ENCODE measurements at regions not wholly inside any gene's neighbourhood (a gene's known extent, or its start where the extent isn't known, plus 50 kb on each side); places are given as distances from the start of the nearest gene placed in this dataset.
"Not testable (repeated sequence)": the region's sequence is repeated elsewhere in the genome, so short reads cannot be mapped to it uniquely, and the experiment has no call there.

DNA sequence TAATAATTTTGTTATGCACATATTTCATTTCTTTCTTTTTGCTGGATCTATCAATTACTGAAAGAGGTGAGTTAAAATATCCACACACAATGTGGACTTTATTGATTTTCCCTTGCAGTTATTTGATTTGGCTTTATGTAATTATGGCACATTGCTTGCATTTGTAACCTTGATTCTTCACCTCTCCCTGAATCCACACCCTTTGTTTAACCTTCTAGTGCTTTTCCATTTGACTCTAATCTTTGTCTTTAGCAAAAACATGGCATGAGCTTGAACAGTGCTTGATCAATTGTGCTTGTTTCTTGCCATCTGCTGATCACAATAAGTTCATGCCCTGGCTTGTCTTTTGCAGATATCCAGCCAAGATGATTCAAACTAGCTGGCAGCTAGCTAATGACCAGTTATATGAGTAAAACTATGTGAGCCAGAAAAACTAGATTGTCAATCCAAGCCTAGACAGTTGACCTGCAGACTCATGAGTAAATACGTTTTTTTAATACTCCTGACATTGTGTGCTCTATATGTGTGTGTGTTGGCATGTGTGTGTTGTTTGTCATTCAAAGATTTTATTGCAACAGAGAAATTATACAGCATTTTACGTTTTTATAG, 899.2 kb downstream of the NCAM2 start:
- Histone ChIP-seq H3K27ac (ENCODE audit: low read length) (no peak overlapping the region), H3K9me2 (replicated peaks; ENCODE audit: insufficient read depth, low read length) (no peaks in the 10 kb centered on the region), H4K20me1 (ENCODE audit: insufficient read depth, low read depth, low read length) (no peaks in the 10 kb centered on the region), H3K27me3 (ENCODE audit: low read length) (no peaks in the 10 kb centered on the region), H3K4me1 (ENCODE audit: low read length) (no peaks in the 10 kb centered on the region), H3K9ac (ENCODE audit: low read length) (no peak overlapping the region), H3K36me3 (ENCODE audit: insufficient read depth, low read length) (no peaks in the 10 kb centered on the region), H2AFZ (ENCODE audit: low read length) (no peak overlapping the region), H3K4me2 (ENCODE audit: low read depth, low read length, poor library complexity, severe bottlenecking) (no peak overlapping the region), H3K4me3 (ENCODE audit: low read length) (no peak overlapping the region), H3K9me3 (ENCODE audit: low read length) (peaks cover 34% of the 10 kb centered on the region), H3K79me2 (ENCODE audit: low read length) (no peaks in the 10 kb centered on the region)
- DNase-seq, result no peak

GRCh38 chr21:21898801-21899200, 900.6 kb downstream of the NCAM2 start:
- Histone ChIP-seq H4K20me1 (ENCODE audit: insufficient read depth, low read depth, low read length) (no peaks in the 10 kb centered on the region), H3K4me1 (ENCODE audit: low read length) (no peaks in the 10 kb centered on the region), H3K4me2 (ENCODE audit: low read depth, low read length, poor library complexity, severe bottlenecking) (no peak overlapping the region), H3K27me3 (ENCODE audit: low read length) (no peaks in the 10 kb centered on the region), H3K9me3 (ENCODE audit: low read length) (peaks cover 26% of the 10 kb centered on the region), H2AFZ (ENCODE audit: low read length) (no peak overlapping the region), H3K36me3 (ENCODE audit: insufficient read depth, low read length) (no peaks in the 10 kb centered on the region), H3K4me3 (ENCODE audit: low read length) (no peak overlapping the region), H3K27ac (ENCODE audit: low read length) (no peak overlapping the region), H3K9me2 (replicated peaks; ENCODE audit: insufficient read depth, low read length) (no peaks in the 10 kb centered on the region), H3K79me2 (ENCODE audit: low read length) (no peaks in the 10 kb centered on the region), H3K9ac (ENCODE audit: low read length) (no peak overlapping the region)
- no peak for DNase-seq

DNA sequence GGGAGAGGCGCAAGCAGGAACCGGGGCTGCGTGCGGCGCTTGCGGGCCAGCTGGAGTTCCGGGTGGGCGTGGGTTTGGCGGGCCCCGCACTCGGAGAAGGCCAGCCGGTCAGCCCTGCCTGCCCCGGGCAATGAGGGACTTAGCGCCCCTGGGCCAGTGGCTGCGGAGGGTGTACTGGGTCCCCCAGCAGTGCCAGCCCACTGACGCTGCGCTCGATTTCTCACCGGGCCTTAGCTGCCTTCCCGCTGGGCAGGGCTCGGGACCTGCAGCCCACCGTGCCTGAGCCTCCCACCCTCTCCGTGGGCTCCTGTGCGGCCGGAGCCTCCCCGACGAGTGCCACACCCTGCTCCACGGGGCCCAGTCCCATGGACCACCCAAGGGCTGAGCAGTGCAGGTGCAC, 904.2 kb downstream of the NCAM2 start:
- not testable (repeated sequence) for H3K9ac ChIP-seq (ENCODE audit: low read length); H3K79me2 ChIP-seq (ENCODE audit: low read length); H3K4me1 ChIP-seq (ENCODE audit: low read length); H4K20me1 ChIP-seq (ENCODE audit: insufficient read depth, low read depth, low read length); H3K27me3 ChIP-seq (ENCODE audit: low read length); H3K4me3 ChIP-seq (ENCODE audit: low read length); H3K27ac ChIP-seq (ENCODE audit: low read length); H3K36me3 ChIP-seq (ENCODE audit: insufficient read depth, low read length); H3K9me2 ChIP-seq (replicated peaks; ENCODE audit: insufficient read depth, low read length); DNase-seq; H2AFZ ChIP-seq (ENCODE audit: low read length); H3K4me2 ChIP-seq (ENCODE audit: low read depth, low read length, poor library complexity, severe bottlenecking)
- peaks cover 11% of the 10 kb centered on the region; the same call in 1 of the 2 replicates for H3K9me3 ChIP-seq (ENCODE audit: low read length)

GRCh38 chr21:21907271-21907670, 909.1 kb downstream of the NCAM2 start:
- no peaks in the 10 kb centered on the region for H3K9me2 ChIP-seq (replicated peaks; ENCODE audit: insufficient read depth, low read length)
- no peaks in the 10 kb centered on the region for H3K4me1 ChIP-seq (ENCODE audit: low read length)
- H2AFZ ChIP-seq (ENCODE audit: low read length), result no peak overlapping the region
- H3K9me3 ChIP-seq (ENCODE audit: low read length), result peaks cover 9% of the 10 kb centered on the region
- H4K20me1 ChIP-seq (ENCODE audit: insufficient read depth, low read depth, low read length), result no peaks in the 10 kb centered on the region
- no peaks in the 10 kb centered on the region for H3K27me3 ChIP-seq (ENCODE audit: low read length)
- no peak overlapping the region for H3K9ac ChIP-seq (ENCODE audit: low read length)
- no peak overlapping the region for H3K4me3 ChIP-seq (ENCODE audit: low read length)
- H3K27ac ChIP-seq (ENCODE audit: low read length), result no peak overlapping the region
- no peak overlapping the region for H3K4me2 ChIP-seq (ENCODE audit: low read depth, low read length, poor library complexity, severe bottlenecking)
- DNase-seq, result no peak
- no peaks in the 10 kb centered on the region for H3K79me2 ChIP-seq (ENCODE audit: low read length)
- no peaks in the 10 kb centered on the region for H3K36me3 ChIP-seq (ENCODE audit: insufficient read depth, low read length)

- Histone ChIP-seq H3K4me2 (ENCODE audit: low read depth, low read length, poor library complexity, severe bottlenecking) (no peak overlapping the region), H2AFZ (ENCODE audit: low read length) (no peak overlapping the region), H3K9me3 (ENCODE audit: low read length) (peaks cover 19% of the 10 kb centered on the region), H3K36me3 (ENCODE audit: insufficient read depth, low read length) (no peaks in the 10 kb centered on the region), H3K9ac (ENCODE audit: low read length) (no peak overlapping the region), H3K4me1 (ENCODE audit: low read length) (no peaks in the 10 kb centered on the region), H3K9me2 (replicated peaks; ENCODE audit: insufficient read depth, low read length) (no peaks in the 10 kb centered on the region; the same call in 1 of the 2 replicates), H3K4me3 (ENCODE audit: low read length) (no peak overlapping the region), H3K79me2 (ENCODE audit: low read length) (no peaks in the 10 kb centered on the region), H4K20me1 (ENCODE audit: insufficient read depth, low read depth, low read length) (no peaks in the 10 kb centered on the region), H3K27me3 (ENCODE audit: low read length) (no peaks in the 10 kb centered on the region), H3K27ac (ENCODE audit: low read length) (no peak overlapping the region)
- DNase-seq, result no peak
These were observed 917.6 kb downstream of the NCAM2 start for GRCh38 chr21:21915816-21916215.

DNA sequence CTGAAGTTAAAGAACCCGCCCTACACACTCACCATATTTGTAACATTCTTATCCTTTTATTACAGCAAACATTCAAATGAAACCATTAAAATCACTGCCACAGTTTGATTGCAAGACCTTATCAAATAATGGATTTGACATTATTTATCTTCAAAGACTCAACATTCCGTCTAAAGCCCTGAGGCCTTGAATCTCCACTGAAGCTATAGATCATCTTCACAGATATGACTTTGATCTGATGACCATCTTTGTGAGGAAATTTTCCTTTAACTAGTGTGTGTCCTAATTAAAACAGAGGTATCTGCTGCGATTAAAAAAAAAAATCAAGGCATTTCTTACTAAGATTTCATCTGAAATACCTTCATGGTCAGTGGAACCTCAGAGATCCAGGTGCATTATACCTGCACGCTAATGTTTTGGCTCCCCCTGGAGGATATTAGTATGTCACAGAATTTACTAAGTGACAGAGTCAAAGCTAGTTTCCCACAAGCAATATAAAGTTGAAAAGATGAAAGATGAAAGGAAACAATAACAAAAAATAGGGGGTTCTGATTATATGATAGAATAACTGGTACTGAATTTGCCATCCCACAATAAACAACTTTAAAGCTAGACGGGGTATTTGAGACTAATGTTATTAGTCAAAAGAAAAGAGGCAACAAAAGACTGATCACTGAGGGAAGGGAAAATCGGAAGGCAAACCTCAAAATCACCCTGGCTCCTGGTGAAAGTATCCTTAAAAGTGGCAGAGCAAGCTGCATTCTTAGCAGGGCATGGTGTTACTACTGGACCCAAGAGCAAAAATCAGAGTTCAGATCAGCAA, 923.4 kb downstream of the NCAM2 start:
- H3K27me3 ChIP-seq (ENCODE audit: low read length), result no peaks in the 10 kb centered on the region
- no peak overlapping the region for H2AFZ ChIP-seq (ENCODE audit: low read length)
- H3K9me3 ChIP-seq (ENCODE audit: low read length), result peaks cover 5% of the 10 kb centered on the region; the same call in 1 of the 2 replicates
- no peaks in the 10 kb centered on the region for H4K20me1 ChIP-seq (ENCODE audit: insufficient read depth, low read depth, low read length)
- H3K79me2 ChIP-seq (ENCODE audit: low read length), result no peaks in the 10 kb centered on the region
- H3K4me3 ChIP-seq (ENCODE audit: low read length), result no peak overlapping the region
- no peak overlapping the region for H3K4me2 ChIP-seq (ENCODE audit: low read depth, low read length, poor library complexity, severe bottlenecking)
- DNase-seq, result peak; percentile 73
- H3K4me1 ChIP-seq (ENCODE audit: low read length), result no peaks in the 10 kb centered on the region
- H3K9ac ChIP-seq (ENCODE audit: low read length), result no peak overlapping the region
- no peak overlapping the region for H3K27ac ChIP-seq (ENCODE audit: low read length)
- H3K9me2 ChIP-seq (replicated peaks; ENCODE audit: insufficient read depth, low read length), result no peaks in the 10 kb centered on the region; the same call in 1 of the 2 replicates
- H3K36me3 ChIP-seq (ENCODE audit: insufficient read depth, low read length), result no peaks in the 10 kb centered on the region

DNA sequence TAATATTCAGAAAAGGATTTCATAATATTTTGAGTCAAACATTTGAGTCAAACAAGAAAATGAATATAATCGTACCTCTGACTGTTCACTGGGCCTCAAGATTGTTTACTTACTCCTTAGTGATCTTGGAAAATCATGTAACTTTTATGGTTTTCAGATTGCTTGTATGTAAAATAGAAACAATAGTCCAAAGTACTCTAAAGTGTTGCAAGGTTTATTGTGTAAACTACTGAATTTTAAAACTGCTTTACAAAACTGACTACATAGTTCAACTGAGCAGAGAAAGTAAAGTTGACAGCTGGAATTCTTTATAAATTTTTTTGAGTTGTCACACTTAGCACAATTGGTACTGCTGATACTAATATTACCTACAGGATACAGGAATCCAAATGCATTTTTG, 931.0 kb downstream of the NCAM2 start:
- no peak overlapping the region for H3K9ac ChIP-seq (ENCODE audit: low read length)
- no peaks in the 10 kb centered on the region for H3K9me2 ChIP-seq (replicated peaks; ENCODE audit: insufficient read depth, low read length)
- no peak overlapping the region for H3K27ac ChIP-seq (ENCODE audit: low read length)
- no peak overlapping the region for H3K4me2 ChIP-seq (ENCODE audit: low read depth, low read length, poor library complexity, severe bottlenecking)
- H3K4me3 ChIP-seq (ENCODE audit: low read length), result no peak overlapping the region
- H4K20me1 ChIP-seq (ENCODE audit: insufficient read depth, low read depth, low read length), result no peaks in the 10 kb centered on the region
- H3K27me3 ChIP-seq (ENCODE audit: low read length), result no peaks in the 10 kb centered on the region
- no peaks in the 10 kb centered on the region for H3K4me1 ChIP-seq (ENCODE audit: low read length)
- H2AFZ ChIP-seq (ENCODE audit: low read length), result no peak overlapping the region
- DNase-seq, result no peak
- no peaks in the 10 kb centered on the region for H3K36me3 ChIP-seq (ENCODE audit: insufficient read depth, low read length)
- no peaks in the 10 kb centered on the region for H3K79me2 ChIP-seq (ENCODE audit: low read length)
- peaks cover 22% of the 10 kb centered on the region for H3K9me3 ChIP-seq (ENCODE audit: low read length)

- no peaks in the 10 kb centered on the region for H3K27me3 ChIP-seq (ENCODE audit: low read length)
- no peak overlapping the region for H3K4me2 ChIP-seq (ENCODE audit: low read depth, low read length, poor library complexity, severe bottlenecking)
- peaks cover 22% of the 10 kb centered on the region for H3K9me3 ChIP-seq (ENCODE audit: low read length)
- H3K9me2 ChIP-seq (replicated peaks; ENCODE audit: insufficient read depth, low read length), result no peaks in the 10 kb centered on the region
- no peak for DNase-seq
- H3K9ac ChIP-seq (ENCODE audit: low read length), result no peak overlapping the region
- no peak overlapping the region for H3K4me3 ChIP-seq (ENCODE audit: low read length)
- H3K79me2 ChIP-seq (ENCODE audit: low read length), result no peaks in the 10 kb centered on the region
- H3K36me3 ChIP-seq (ENCODE audit: insufficient read depth, low read length), result no peaks in the 10 kb centered on the region
- H4K20me1 ChIP-seq (ENCODE audit: insufficient read depth, low read depth, low read length), result no peaks in the 10 kb centered on the region
- H2AFZ ChIP-seq (ENCODE audit: low read length), result no peak overlapping the region
- no peaks in the 10 kb centered on the region for H3K4me1 ChIP-seq (ENCODE audit: low read length)
- H3K27ac ChIP-seq (ENCODE audit: low read length), result no peak overlapping the region
These were observed 931.6 kb downstream of the NCAM2 start for GRCh38 chr21:21929789-21930188.

All from Karpas-422 (cell line).